ENCODE measurements at regions not wholly inside any gene's neighbourhood (a gene's known extent, or its start where the extent isn't known, plus 50 kb on each side); places are given as distances from the start of the nearest gene placed in this dataset.
"Not testable (repeated sequence)": the region's sequence is repeated elsewhere in the genome, so short reads cannot be mapped to it uniquely, and the experiment has no call there.

DNA sequence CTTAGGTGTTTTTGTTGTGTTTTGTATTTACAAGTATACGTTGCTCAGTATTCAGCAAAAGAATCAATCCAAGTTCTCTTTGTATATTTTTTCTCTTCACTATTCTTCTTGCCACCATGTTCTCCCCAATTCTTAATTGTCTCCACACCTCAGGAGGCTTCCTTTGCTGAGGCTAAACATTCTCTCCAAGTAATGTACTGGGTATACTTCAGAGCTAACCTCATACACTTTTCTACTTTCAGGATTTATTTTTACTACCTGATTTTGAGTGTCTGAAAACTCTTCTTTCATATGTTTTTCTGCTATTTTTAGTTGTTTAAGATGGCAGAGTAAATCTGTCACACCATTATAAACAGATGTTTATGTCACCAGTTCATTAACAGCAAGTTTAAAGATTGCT lies 354.8 kb upstream of the KCND2 start:
- Histone ChIP-seq H3K4me3 (no peak overlapping the region), H3K9me3 (no peaks in the 10 kb centered on the region), H3K4me1 (no peaks in the 10 kb centered on the region), H3K27me3 (ENCODE audit: low read depth) (no peaks in the 10 kb centered on the region), H3K36me3 (replicated peaks) (no peaks in the 10 kb centered on the region)
- DNase-seq (ENCODE audit: low spot score in 2 of 2) = no peak
- in situ Hi-C loops (cut with MboI; ENCODE audit: low sequenced_read_pairs) = no loop called here

DNA sequence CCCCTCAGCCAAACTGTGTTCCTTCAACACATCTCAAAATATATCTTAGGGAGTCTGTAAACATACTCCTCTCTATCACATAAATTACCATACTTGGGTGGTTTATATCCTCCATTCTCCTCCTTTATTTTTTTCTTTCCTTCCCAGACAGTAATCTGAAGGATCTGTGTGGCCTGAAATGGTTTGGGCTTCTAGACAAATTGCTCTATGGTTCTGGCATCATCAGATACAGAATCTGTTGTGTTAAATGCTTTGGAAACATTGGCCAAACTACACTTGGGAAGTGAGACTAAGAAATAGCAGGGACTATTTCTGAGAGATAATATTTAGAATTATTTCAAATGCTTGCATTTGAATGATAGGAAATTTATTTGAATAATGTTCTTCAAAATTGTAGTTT lies 353.0 kb upstream of the KCND2 start:
- no peak for DNase-seq (ENCODE audit: low spot score in 2 of 2)
- in situ Hi-C loops (cut with MboI; ENCODE audit: low sequenced_read_pairs) = no loop called here
- Histone ChIP-seq H3K4me1 (no peaks in the 10 kb centered on the region), H3K4me3 (no peak overlapping the region), H3K36me3 (replicated peaks) (no peaks in the 10 kb centered on the region), H3K9me3 (no peaks in the 10 kb centered on the region), H3K27me3 (ENCODE audit: low read depth) (no peaks in the 10 kb centered on the region)

- no peaks in the 10 kb centered on the region for H3K9me3 ChIP-seq
- DNase-seq (ENCODE audit: low spot score in 2 of 2) = no peak
- H3K4me3 ChIP-seq = no peak overlapping the region
- H3K36me3 ChIP-seq (replicated peaks) = no peaks in the 10 kb centered on the region
- no peaks in the 10 kb centered on the region for H3K4me1 ChIP-seq
- H3K27me3 ChIP-seq (ENCODE audit: low read depth) = no peaks in the 10 kb centered on the region
- in situ Hi-C loops (cut with MboI; ENCODE audit: low sequenced_read_pairs) = no loop called here
Observed at GRCh38 chr7:119925581-119926289, 347.2 kb upstream of the KCND2 start.

GRCh38 chr7:119929891-119930290 lies 343.1 kb upstream of the KCND2 start:
- Histone ChIP-seq H3K9me3 (no peaks in the 10 kb centered on the region), H3K4me3 (no peak overlapping the region), H3K4me1 (no peaks in the 10 kb centered on the region), H3K36me3 (replicated peaks) (no peaks in the 10 kb centered on the region), H3K27me3 (ENCODE audit: low read depth) (no peaks in the 10 kb centered on the region)
- DNase-seq (ENCODE audit: low spot score in 2 of 2) = no peak
- in situ Hi-C loops (cut with MboI; ENCODE audit: low sequenced_read_pairs) = no loop called here

GRCh38 chr7:119931230-119931824 lies 341.6 kb upstream of the KCND2 start:
- Histone ChIP-seq H3K9me3 (no peaks in the 10 kb centered on the region), H3K4me3 (no peak overlapping the region), H3K27me3 (ENCODE audit: low read depth) (no peaks in the 10 kb centered on the region), H3K36me3 (replicated peaks) (no peaks in the 10 kb centered on the region), H3K4me1 (no peaks in the 10 kb centered on the region)
- in situ Hi-C loops (cut with MboI; ENCODE audit: low sequenced_read_pairs) = no loop called here
- no peak for DNase-seq (ENCODE audit: low spot score in 2 of 2)

DNA sequence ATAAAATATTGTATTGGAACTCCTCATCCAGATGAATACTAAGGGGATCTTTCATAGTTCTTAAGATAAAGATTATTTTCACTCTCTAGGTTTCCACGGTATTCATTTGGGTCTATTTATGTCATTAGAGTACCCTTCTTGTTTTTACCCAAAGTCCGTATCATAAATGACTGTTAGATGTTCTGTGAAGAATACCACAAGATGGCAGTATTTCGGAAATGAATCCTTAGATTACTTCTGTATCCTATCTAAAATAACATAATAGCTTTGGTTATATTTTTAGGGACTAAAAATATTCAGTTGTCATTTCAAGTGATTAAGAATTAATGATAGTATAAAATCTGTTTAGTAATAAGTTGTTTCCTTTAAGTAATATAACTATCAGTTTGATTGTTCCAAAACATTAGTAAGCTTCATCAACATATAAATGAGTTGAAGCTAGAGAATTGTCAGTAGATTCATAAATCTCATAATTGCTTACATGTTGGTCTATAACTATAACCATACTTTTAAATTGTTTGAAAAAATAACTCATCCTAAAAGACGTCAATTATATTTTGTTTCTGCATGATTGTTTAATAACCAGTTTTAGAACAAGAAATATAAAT lies 337.5 kb upstream of the KCND2 start:
- Histone ChIP-seq H3K4me1 (no peaks in the 10 kb centered on the region), H3K36me3 (replicated peaks) (no peaks in the 10 kb centered on the region), H3K27me3 (ENCODE audit: low read depth) (no peaks in the 10 kb centered on the region), H3K4me3 (no peak overlapping the region), H3K9me3 (no peaks in the 10 kb centered on the region)
- peak in 1 of 2 experiments; percentile 36 for DNase-seq (ENCODE audit: low spot score in 2 of 2)
- in situ Hi-C loops (cut with MboI; ENCODE audit: low sequenced_read_pairs) = no loop called here

- no peaks in the 10 kb centered on the region for H3K9me3 ChIP-seq
- H3K36me3 ChIP-seq (replicated peaks) = no peaks in the 10 kb centered on the region
- no peak for DNase-seq (ENCODE audit: low spot score in 2 of 2)
- no peaks in the 10 kb centered on the region for H3K4me1 ChIP-seq
- in situ Hi-C loops (cut with MboI; ENCODE audit: low sequenced_read_pairs) = no loop called here
- no peaks in the 10 kb centered on the region for H3K27me3 ChIP-seq (ENCODE audit: low read depth)
- H3K4me3 ChIP-seq = no peak overlapping the region
Observed at GRCh38 chr7:119936836-119937235, 336.1 kb upstream of the KCND2 start.

GRCh38 chr7:119937745-119938144 lies 335.2 kb upstream of the KCND2 start:
- H3K9me3 ChIP-seq = no peaks in the 10 kb centered on the region
- no peak overlapping the region for H3K4me3 ChIP-seq
- no peaks in the 10 kb centered on the region for H3K36me3 ChIP-seq (replicated peaks)
- no peaks in the 10 kb centered on the region for H3K4me1 ChIP-seq
- in situ Hi-C loops (cut with MboI; ENCODE audit: low sequenced_read_pairs) = no loop called here
- DNase-seq (ENCODE audit: low spot score in 2 of 2) = no peak
- H3K27me3 ChIP-seq (ENCODE audit: low read depth) = no peaks in the 10 kb centered on the region

GRCh38 chr7:119943942-119944600 lies 328.9 kb upstream of the KCND2 start:
- no peak for DNase-seq (ENCODE audit: low spot score in 2 of 2)
- Histone ChIP-seq H3K4me3 (no peak overlapping the region), H3K36me3 (replicated peaks) (no peaks in the 10 kb centered on the region), H3K27me3 (ENCODE audit: low read depth) (no peaks in the 10 kb centered on the region), H3K4me1 (no peaks in the 10 kb centered on the region), H3K9me3 (no peaks in the 10 kb centered on the region)
- in situ Hi-C loops (cut with MboI; ENCODE audit: low sequenced_read_pairs) = no loop called here

DNA sequence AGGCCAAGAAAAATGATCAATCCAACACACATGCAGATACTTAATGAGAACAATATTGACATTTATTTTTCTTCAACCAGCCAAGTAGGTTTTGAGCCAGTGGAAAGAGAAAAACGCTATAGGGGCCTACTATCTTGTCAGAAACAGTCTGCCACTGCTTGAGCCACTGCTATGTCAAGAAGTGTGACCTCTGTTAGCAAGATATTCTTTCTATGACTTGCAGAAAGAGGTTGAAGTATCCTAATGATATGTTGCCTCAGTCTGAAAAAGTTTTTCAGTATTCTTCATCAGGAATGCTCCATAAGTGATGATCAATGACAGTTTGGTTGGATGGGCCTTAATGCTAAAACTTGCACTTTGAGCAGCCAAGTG lies 328.4 kb upstream of the KCND2 start:
- no peaks in the 10 kb centered on the region for H3K4me1 ChIP-seq
- in situ Hi-C loops (cut with MboI; ENCODE audit: low sequenced_read_pairs) = no loop called here
- H3K36me3 ChIP-seq (replicated peaks) = no peaks in the 10 kb centered on the region
- H3K9me3 ChIP-seq = no peaks in the 10 kb centered on the region
- H3K4me3 ChIP-seq = no peak overlapping the region
- no peak for DNase-seq (ENCODE audit: low spot score in 2 of 2)
- no peaks in the 10 kb centered on the region for H3K27me3 ChIP-seq (ENCODE audit: low read depth)

DNA sequence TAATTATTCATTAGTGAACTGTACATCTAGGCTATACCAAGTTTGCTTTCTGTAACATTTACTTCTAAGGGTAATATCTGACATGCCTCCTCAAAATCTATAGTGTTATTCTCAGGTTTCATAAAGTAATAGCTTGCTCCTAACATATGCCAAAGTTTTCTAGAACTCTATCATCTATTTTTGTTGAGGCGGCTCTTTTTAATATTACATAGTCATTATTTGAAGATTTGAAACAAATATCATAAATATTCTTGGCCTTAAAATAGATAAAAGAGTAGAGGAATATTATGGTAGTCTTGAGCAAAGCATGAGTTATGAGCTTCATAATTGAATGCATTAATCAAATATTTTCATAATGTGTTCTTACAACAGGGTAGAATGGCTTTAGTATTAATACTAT lies 327.2 kb upstream of the KCND2 start:
- H3K36me3 ChIP-seq (replicated peaks) = no peaks in the 10 kb centered on the region
- H3K27me3 ChIP-seq (ENCODE audit: low read depth) = no peaks in the 10 kb centered on the region
- in situ Hi-C loops (cut with MboI; ENCODE audit: low sequenced_read_pairs) = no loop called here
- no peak for DNase-seq (ENCODE audit: low spot score in 2 of 2)
- no peaks in the 10 kb centered on the region for H3K9me3 ChIP-seq
- H3K4me1 ChIP-seq = no peaks in the 10 kb centered on the region
- H3K4me3 ChIP-seq = no peak overlapping the region

GRCh38 chr7:119949053-119949452 lies 323.9 kb upstream of the KCND2 start:
- H3K9me3 ChIP-seq = no peaks in the 10 kb centered on the region
- no peak for DNase-seq (ENCODE audit: low spot score in 2 of 2)
- in situ Hi-C loops (cut with MboI; ENCODE audit: low sequenced_read_pairs) = no loop called here
- no peak overlapping the region for H3K4me3 ChIP-seq
- H3K4me1 ChIP-seq = no peaks in the 10 kb centered on the region
- no peaks in the 10 kb centered on the region for H3K36me3 ChIP-seq (replicated peaks)
- no peaks in the 10 kb centered on the region for H3K27me3 ChIP-seq (ENCODE audit: low read depth)

DNA sequence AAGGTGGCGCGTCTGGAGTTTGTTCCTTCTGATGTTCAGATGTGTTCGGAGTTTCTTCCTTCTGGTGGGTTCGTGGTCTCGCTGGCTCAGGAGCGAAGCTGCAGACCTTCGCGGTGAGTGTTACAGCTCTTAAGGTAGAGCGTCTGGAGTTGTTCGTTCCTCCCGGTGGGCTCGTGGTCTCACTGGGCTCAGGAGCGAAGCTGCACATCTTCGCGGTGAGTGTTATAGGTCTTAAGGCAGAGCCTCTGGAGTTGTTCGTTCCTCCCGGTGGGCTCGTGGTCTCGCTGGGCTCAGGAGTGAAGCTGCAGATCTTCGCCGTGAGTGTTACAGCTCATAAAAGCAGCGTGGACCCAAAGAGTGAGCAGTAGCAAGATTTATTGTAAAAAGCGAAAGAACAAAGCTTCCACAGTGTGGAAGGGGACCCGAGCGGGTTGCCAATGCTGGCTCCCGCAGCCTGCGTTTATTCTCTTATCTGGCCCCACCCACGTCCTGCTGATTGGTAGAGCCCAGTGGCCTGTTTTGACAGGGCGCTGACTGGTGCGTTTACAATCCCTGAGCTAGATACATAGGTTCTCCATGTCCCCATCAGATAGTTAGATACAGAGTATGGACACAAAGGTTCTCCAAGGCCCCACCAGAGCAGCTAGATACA lies 322.5 kb upstream of the KCND2 start:
- H3K4me3 ChIP-seq; in situ Hi-C loops (cut with MboI; ENCODE audit: low sequenced_read_pairs); H3K27me3 ChIP-seq (ENCODE audit: low read depth); H3K9me3 ChIP-seq; DNase-seq (ENCODE audit: low spot score in 2 of 2); H3K36me3 ChIP-seq (replicated peaks); H3K4me1 ChIP-seq: not testable (repeated sequence)

DNA sequence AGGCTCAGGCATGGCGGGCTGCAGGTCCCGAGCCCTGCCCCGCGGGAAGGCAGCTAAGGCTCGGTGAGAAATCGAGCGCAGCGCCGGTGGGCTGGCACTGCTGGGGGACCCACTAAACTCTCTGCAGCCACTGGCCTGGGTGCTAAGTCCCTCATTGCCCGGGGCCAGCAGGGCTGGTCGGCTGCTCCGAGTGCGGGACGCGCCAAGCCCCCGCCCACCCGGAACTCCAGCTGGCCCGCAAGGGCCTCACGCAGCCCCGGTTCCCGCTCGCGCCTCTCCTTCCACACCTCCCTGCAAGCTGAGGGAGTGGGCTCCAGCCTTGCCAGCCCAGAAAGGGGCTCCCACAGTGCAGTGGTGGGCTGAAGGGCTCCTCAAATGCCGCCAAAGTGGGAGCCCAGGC lies 321.4 kb upstream of the KCND2 start:
- in situ Hi-C loops (cut with MboI; ENCODE audit: low sequenced_read_pairs); H3K36me3 ChIP-seq (replicated peaks); H3K4me1 ChIP-seq; H3K9me3 ChIP-seq; DNase-seq (ENCODE audit: low spot score in 2 of 2); H3K27me3 ChIP-seq (ENCODE audit: low read depth); H3K4me3 ChIP-seq: not testable (repeated sequence)
